HEK293T (cell line): ENCODE measurements at regions not wholly inside any gene's neighbourhood (a gene's known extent, or its start where the extent isn't known, plus 50 kb on each side); places are given as distances from the start of the nearest gene placed in this dataset.

ENCODE experiments used
- CTCF ChIA-PET: fragments of 350-600 bp; formaldehyde crosslinking; extraction: SDS; loops from one replicate; lab custom pipeline; 2021; ENCODE audit warnings: antibody characterized with exemption, inconsistent platforms; lab: Yijun Ruan, JAX
- POLR2A ChIA-PET: fragments of 350-600 bp; formaldehyde crosslinking; extraction: SDS; loops from one replicate; lab custom pipeline; 2020; ENCODE audit warnings: antibody characterized with exemption, inconsistent platforms; lab: Yijun Ruan, JAX
- DNase-seq: peaks from one replicate; pipeline ENCODE4 v3.0.0; 2012; ENCODE audit warnings: mixed read lengths; ENCODE audit errors: extremely low spot score
- ARNT ChIP-seq: fragments of 450-650 bp; IDR thresholded peaks from 2 replicates; pipeline ENCODE4 v1.6.1; 2017; ENCODE audit warnings: mild to moderate bottlenecking
- BHLHE40 ChIP-seq: fragments of 450-650 bp; IDR thresholded peaks from 2 replicates; pipeline ENCODE4 v1.6.1; 2016; ENCODE audit warnings: mild to moderate bottlenecking, moderate library complexity, borderline replicate concordance
- CTBP1 ChIP-seq: fragments of 450-650 bp; IDR thresholded peaks from 2 replicates; pipeline ENCODE4 v1.6.1; 2016; ENCODE audit warnings: borderline replicate concordance
- ELF4 ChIP-seq: fragments of 450-650 bp; IDR thresholded peaks from 2 replicates; pipeline ENCODE4 v1.6.1; 2017; ENCODE audit warnings: antibody characterized with exemption
- FOXA1 ChIP-seq: fragments of 450-650 bp; IDR thresholded peaks from 2 replicates; pipeline ENCODE4 v1.6.1; 2016; ENCODE audit warnings: mild to moderate bottlenecking
- FOXK2 ChIP-seq: fragments of 450-650 bp; IDR thresholded peaks from 2 replicates; pipeline ENCODE4 v1.6.1; 2016; ENCODE audit warnings: mild to moderate bottlenecking
- FOXM1 ChIP-seq: fragments of 450-650 bp; IDR thresholded peaks from 2 replicates; pipeline ENCODE4 v1.6.1; 2017; ENCODE audit warnings: mild to moderate bottlenecking, borderline replicate concordance
- HDGF ChIP-seq: fragments of 450-650 bp; IDR thresholded peaks from 2 replicates; pipeline ENCODE4 v1.6.1; 2017; ENCODE audit warnings: antibody characterized with exemption, borderline replicate concordance
- L3MBTL2 ChIP-seq: fragments of 450-650 bp; conservative IDR thresholded peaks from 2 replicates; pipeline ENCODE4 v1.6.1; 2016; ENCODE audit warnings: mild to moderate bottlenecking
- LEF1 ChIP-seq: fragments of 450-650 bp; IDR thresholded peaks from 2 replicates; pipeline ENCODE4 v1.6.1; 2017; ENCODE audit warnings: mild to moderate bottlenecking, borderline replicate concordance
- NFRKB ChIP-seq: fragments of 450-650 bp; IDR thresholded peaks from 2 replicates; pipeline ENCODE4 v1.6.1; 2016; ENCODE audit warnings: mild to moderate bottlenecking, moderate library complexity
- SP1 ChIP-seq: fragments of 450-650 bp; IDR thresholded peaks from 2 replicates; pipeline ENCODE4 v1.6.1; 2017
- SUZ12 ChIP-seq: fragments of 450-650 bp; IDR thresholded peaks from 2 replicates; pipeline ENCODE4 v1.6.1; 2016; ENCODE audit warnings: mild to moderate bottlenecking
- TARDBP ChIP-seq: fragments of 450-650 bp; IDR thresholded peaks from 2 replicates; pipeline ENCODE4 v1.6.1; 2016
- ZNF384 ChIP-seq: fragments of 450-650 bp; IDR thresholded peaks from 2 replicates; pipeline ENCODE4 v1.6.1; 2016
- TF ChIP-seq, protein P1 (sequence below): fragments of 450-650 bp; IDR thresholded peaks from 2 replicates; pipeline ENCODE4 v1.6.1; 2016

DNA sequence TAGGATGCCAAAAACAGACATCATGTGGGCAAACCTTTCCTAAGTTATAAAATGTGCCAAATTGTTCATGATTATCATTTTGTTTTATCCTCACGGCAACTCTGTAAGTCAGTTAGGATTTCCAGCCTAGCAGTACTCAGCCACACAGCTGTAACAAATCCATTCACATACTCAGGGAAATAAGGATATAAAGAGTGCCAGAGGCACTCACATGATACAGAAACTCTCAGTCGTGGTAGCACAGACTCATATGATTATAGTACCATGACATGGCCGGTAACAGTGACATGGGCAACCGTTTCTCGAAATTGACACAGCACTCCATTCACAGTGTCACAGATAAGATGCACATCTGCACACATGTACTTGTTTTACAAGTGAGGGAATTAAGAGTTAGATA, 344.2 kb downstream of the LRIG3 start:
- CTCF ChIA-PET: no interaction called here
- POLR2A ChIA-PET: no interaction called here

GRCh38 chr12:58576916-58577315, 343.4 kb downstream of the LRIG3 start:
- no peak for TF ChIP-seq SP1
- TF ChIP-seq LEF1: no peak
- TF ChIP-seq FOXA1: no peak
- TF ChIP-seq CTBP1: no peak
- TF ChIP-seq ARNT: no peak
- no peak for TF ChIP-seq TARDBP
- no peak for TF ChIP-seq SUZ12
- no peak for TF ChIP-seq BHLHE40
- TF ChIP-seq FOXK2: no peak
- ChIA-PET POLR2A (no interaction called here), CTCF (no interaction called here)
- no peak for DNase-seq

More for the DNA sequence above, 344.2 kb downstream of the LRIG3 start:
- TF ChIP-seq FOXA1 (no peak), NFRKB (no peak), BHLHE40 (no peak), LEF1 (no peak), HDGF (no peak), SUZ12 (no peak), CTBP1 (no peak), SP1 (no peak)
- TF ChIP-seq, protein P1, sequence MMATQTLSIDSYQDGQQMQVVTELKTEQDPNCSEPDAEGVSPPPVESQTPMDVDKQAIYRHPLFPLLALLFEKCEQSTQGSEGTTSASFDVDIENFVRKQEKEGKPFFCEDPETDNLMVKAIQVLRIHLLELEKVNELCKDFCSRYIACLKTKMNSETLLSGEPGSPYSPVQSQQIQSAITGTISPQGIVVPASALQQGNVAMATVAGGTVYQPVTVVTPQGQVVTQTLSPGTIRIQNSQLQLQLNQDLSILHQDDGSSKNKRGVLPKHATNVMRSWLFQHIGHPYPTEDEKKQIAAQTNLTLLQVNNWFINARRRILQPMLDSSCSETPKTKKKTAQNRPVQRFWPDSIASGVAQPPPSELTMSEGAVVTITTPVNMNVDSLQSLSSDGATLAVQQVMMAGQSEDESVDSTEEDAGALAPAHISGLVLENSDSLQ: no peak
- DNase-seq: no peak

GRCh38 chr12:58580095-58580494, 340.2 kb downstream of the LRIG3 start:
- POLR2A ChIA-PET: no interaction called here
- CTCF ChIA-PET: no interaction called here
- no peak for DNase-seq
- TF ChIP-seq ELF4 (no peak), ZNF384 (no peak), FOXA1 (no peak), TARDBP (no peak), HDGF (no peak), FOXK2 (no peak), BHLHE40 (no peak), L3MBTL2 (no peak), SP1 (no peak), FOXM1 (no peak), ARNT (no peak), NFRKB (no peak), LEF1 (no peak), CTBP1 (no peak), SUZ12 (no peak)
- TF ChIP-seq, protein P1: no peak

- CTCF ChIA-PET: no interaction called here
- no peak for DNase-seq
- POLR2A ChIA-PET: no interaction called here
- TF ChIP-seq SP1 (no peak), BHLHE40 (no peak), ELF4 (no peak), ZNF384 (no peak), FOXK2 (no peak), L3MBTL2 (no peak), FOXA1 (no peak), ARNT (no peak), TARDBP (no peak), NFRKB (no peak), LEF1 (no peak), CTBP1 (no peak)
- TF ChIP-seq, protein P1: no peak
Measured at GRCh38 chr12:58583529-58583928, 336.8 kb downstream of the LRIG3 start.

GRCh38 chr12:58583940-58584339, 336.4 kb downstream of the LRIG3 start:
- no peak for TF ChIP-seq SUZ12
- CTCF ChIA-PET: no interaction called here
- no peak for DNase-seq
- POLR2A ChIA-PET: no interaction called here

DNA sequence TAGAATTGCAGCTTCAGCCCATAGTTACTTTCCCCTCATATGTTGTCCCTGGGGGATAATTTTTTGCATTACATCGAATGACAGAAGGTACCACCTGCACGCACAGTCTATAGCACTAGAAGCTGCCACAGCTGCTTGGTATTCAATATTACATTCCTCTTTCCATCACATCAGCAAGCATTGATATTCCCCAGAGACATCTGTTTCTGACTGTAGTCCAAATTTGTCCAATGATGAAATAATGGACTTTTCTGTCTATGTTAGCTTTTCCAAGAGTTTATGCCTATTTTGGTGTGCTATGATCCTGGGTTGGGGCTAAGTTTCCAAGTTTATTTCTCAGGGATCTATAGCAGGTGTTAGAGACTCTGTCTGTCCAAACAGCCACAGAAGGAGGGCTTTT, 335.4 kb downstream of the LRIG3 start:
- no peak for DNase-seq
- ChIA-PET POLR2A (no interaction called here), CTCF (no interaction called here)
- TF ChIP-seq ELF4 (no peak), SUZ12 (no peak), FOXA1 (no peak), SP1 (no peak), FOXK2 (no peak), TARDBP (no peak), ARNT (no peak), ZNF384 (no peak), CTBP1 (no peak), FOXM1 (no peak), BHLHE40 (no peak)

DNA sequence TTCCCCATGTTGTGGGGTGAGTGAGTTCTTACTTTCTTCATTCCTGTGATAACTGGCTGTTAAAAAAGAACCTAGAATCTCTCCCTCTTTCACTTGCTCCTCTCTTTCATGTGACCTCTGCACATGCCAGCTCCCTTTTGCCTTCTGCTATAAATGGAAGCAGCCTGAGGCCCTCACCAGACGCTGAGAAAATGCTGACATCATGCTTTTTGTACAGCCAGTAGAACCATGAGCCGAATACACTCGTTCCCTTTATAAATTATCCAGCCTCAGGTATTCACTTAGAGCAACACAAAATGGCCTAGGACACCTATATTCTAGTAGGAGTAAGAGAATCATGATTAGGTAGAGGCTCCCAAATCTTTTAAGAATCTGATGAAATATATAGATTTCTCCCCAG, 333.5 kb downstream of the LRIG3 start:
- TF ChIP-seq ZNF384: no peak
- TF ChIP-seq NFRKB: no peak
- TF ChIP-seq L3MBTL2: no peak
- TF ChIP-seq, protein P1: no peak
- no peak for TF ChIP-seq LEF1
- no peak for TF ChIP-seq FOXM1
- no peak for TF ChIP-seq ELF4
- TF ChIP-seq FOXK2: no peak
- no peak for TF ChIP-seq FOXA1
- no peak for TF ChIP-seq SUZ12
- no peak for TF ChIP-seq HDGF
- no peak for TF ChIP-seq BHLHE40
- no peak for TF ChIP-seq ARNT
- no peak for TF ChIP-seq SP1
- TF ChIP-seq CTBP1: no peak
- no peak for TF ChIP-seq TARDBP
- DNase-seq: no peak
- ChIA-PET POLR2A (no interaction called here), CTCF (no interaction called here)
